B cell (primary cell): ENCODE measurements at regions not wholly inside any gene's neighbourhood (a gene's known extent, or its start where the extent isn't known, plus 50 kb on each side); places are given as distances from the start of the nearest gene placed in this dataset.

Experiments
- ATAC-seq: fragments of 200-7000 bp; cut with Tn5 transposase; one replicate; pipeline ENCODE4 v1.10.0; 2021; ENCODE audit warnings: low read depth, mild to moderate bottlenecking, moderate number of reproducible peaks, moderate library complexity
- CTCF ChIA-PET: fragments of 350-600 bp; sonication (Branson Sonifier 250); formaldehyde crosslinking; loops from one replicate; lab custom pipeline; 2021; ENCODE audit warnings: antibody characterized with exemption, inconsistent platforms; lab: Charles Lee
- POLR2A ChIA-PET: fragments of 350-600 bp; sonication (Branson Sonifier 250); formaldehyde crosslinking; loops from one replicate; lab custom pipeline; 2021; ENCODE audit warnings: antibody characterized with exemption; lab: Charles Lee
- DNase-seq: peaks from one replicate; pipeline ENCODE4 v3.0.0; 2013
- H2AFZ ChIP-seq: 2 replicates; pipeline ENCODE4 v1.6.1; 2012; ENCODE audit warnings: mild to moderate bottlenecking, low read depth, low read length; ENCODE audit not compliant: insufficient read depth, poor library complexity, severe bottlenecking
- H3K27ac ChIP-seq, 2 donors: 1 replicate in 1 of 2; 2 replicates in 1 of 2; pipeline ENCODE4 v1.5.1; 2012 to 2013; ENCODE audit warnings: low read length in 2 of 2, mild to moderate bottlenecking in 2 of 2, moderate library complexity in 1 of 2
- H3K27me3 ChIP-seq, 4 experiments: fragments of 200-600 bp in 1 of 4; sonication (generic) in 1 of 4; replicated peaks in 1 of 4; 1 replicate in 2 of 4; 2 replicates in 2 of 4; pipeline versions ENCODE4 v1.6.1 to v1.7.0; 2013 to 2016; ENCODE audit warnings: low read length in 3 of 4, mild to moderate bottlenecking in 2 of 4, mixed read lengths in 1 of 4, moderate library complexity in 1 of 4; ENCODE audit not compliant: insufficient read depth in 4 of 4, control insufficient read depth in 3 of 4; ENCODE audit errors: control extremely low read depth in 1 of 4
- H3K36me3 ChIP-seq, 2 experiments: replicated peaks in 1 of 2; 1 replicate in 1 of 2; 2 replicates in 1 of 2; pipeline versions ENCODE4 v1.6.1 to v1.7.1; 2013; ENCODE audit warnings: low read length in 1 of 2; ENCODE audit not compliant: insufficient read depth in 2 of 2, control insufficient read depth in 1 of 2; ENCODE audit errors: control extremely low read depth in 1 of 2, extremely low read depth in 1 of 2
- H3K4me1 ChIP-seq, 2 donors: fragments of 200-600 bp in 1 of 2; sonication (generic) in 1 of 2; 1 replicate in 1 of 2; 2 replicates in 1 of 2; pipeline versions ENCODE4 v1.5.1 to v1.6.1; 2013 to 2017; ENCODE audit warnings: low read length in 2 of 2; ENCODE audit not compliant: control insufficient read depth in 2 of 2, insufficient read depth in 2 of 2
- H3K4me2 ChIP-seq: replicated peaks from 2 replicates; pipeline ENCODE3; 2012; ENCODE audit warnings: mild to moderate bottlenecking, low read depth, low read length; ENCODE audit not compliant: poor library complexity, severe bottlenecking
- H3K4me3 ChIP-seq, 5 experiments: fragments of 200-600 bp in 1 of 5; sonication (generic) in 1 of 5; 1 replicate in 3 of 5; 2 replicates in 2 of 5; pipeline versions ENCODE4 v1.5.1 to v1.7.0; 2011 to 2016; ENCODE audit warnings: low read length in 4 of 5, mild to moderate bottlenecking in 4 of 5, low read depth in 2 of 5, control low read depth in 1 of 5, moderate library complexity in 1 of 5; ENCODE audit not compliant: insufficient read depth in 1 of 5; ENCODE audit errors: control extremely low read depth in 1 of 5, extremely low read depth in 1 of 5
- H3K79me2 ChIP-seq: fragments of 200-600 bp; sonication (generic); one replicate; pipeline ENCODE4 v1.6.0; 2016; ENCODE audit warnings: low read length; ENCODE audit not compliant: control insufficient read depth, insufficient read depth
- H3K9ac ChIP-seq: fragments of 200-600 bp; sonication (generic); 2 replicates; pipeline ENCODE4 v1.6.1; 2017; ENCODE audit warnings: mild to moderate bottlenecking, low read length, moderate library complexity
- H3K9me3 ChIP-seq, 3 donors: one replicate each; pipeline versions ENCODE4 v1.6.1 to v1.7.1; 2013; ENCODE audit warnings: low read length in 2 of 3; ENCODE audit not compliant: control insufficient read depth in 2 of 3, insufficient read depth in 1 of 3; ENCODE audit errors: control extremely low read depth in 1 of 3
- H4K20me1 ChIP-seq: 2 replicates; pipeline ENCODE4 v1.6.0; 2012; ENCODE audit warnings: mild to moderate bottlenecking, low read length; ENCODE audit not compliant: insufficient read depth, control insufficient read depth, poor library complexity, severe bottlenecking
- H3K27ac Mint-ChIP-seq: one replicate; pipeline ENCODE4 v1.8.0; 2021; ENCODE audit warnings: mixed read lengths
- H3K27me3 Mint-ChIP-seq: one replicate; pipeline ENCODE4 v1.8.0; 2021; ENCODE audit warnings: mixed read lengths
- H3K4me1 Mint-ChIP-seq: one replicate; pipeline ENCODE4 v1.8.0; 2021; ENCODE audit warnings: mixed read lengths
- H3K4me3 Mint-ChIP-seq: one replicate; pipeline ENCODE4 v1.8.0; 2021; ENCODE audit warnings: mixed read lengths
- H3K9me3 Mint-ChIP-seq: one replicate; pipeline ENCODE4 v1.8.0; 2022; ENCODE audit warnings: mixed read lengths; ENCODE audit not compliant: insufficient read depth
- CTCF ChIP-seq: fragments of 200-600 bp; IDR thresholded peaks from one replicate; pipeline ENCODE4 v1.8.0; 2022; ENCODE audit warnings: antibody characterized with exemption, mild to moderate bottlenecking
- EZH2 ChIP-seq: IDR thresholded peaks from 2 replicates; pipeline ENCODE4 v1.6.1; 2012; ENCODE audit warnings: borderline replicate concordance, low read depth, mild to moderate bottlenecking, moderate library complexity, low read length; ENCODE audit not compliant: insufficient read depth, poor library complexity, severe bottlenecking
- WGBS: methylation state at CpG from one replicate; pipeline ENCODE4 v1.1.5; 2013; ENCODE audit warnings: missing lambda C conversion rate; ENCODE audit not compliant: insufficient coverage; 5-methylcytosine and 5-hydroxymethylcytosine counted together
- intact Hi-C: fragments of 100-400 bp; cut with micrococcal nuclease; formaldehyde crosslinking; loops from one replicate; pipeline ENCODE4 v1.10.0; 2022

- Mint-ChIP-seq H3K27me3 (no peaks in the 10 kb centered on the region), H3K27ac (no peak overlapping the region), H3K4me1 (no peaks in the 10 kb centered on the region), H3K9me3 (peaks cover 3% of the 10 kb centered on the region), H3K4me3 (no peak overlapping the region)
- intact Hi-C loops: no loop called here
- no peaks in the 10 kb centered on the region for H3K27me3 ChIP-seq
- H3K9me3 ChIP-seq: no peaks in the 10 kb centered on the region
- no peaks in the 10 kb centered on the region for H3K79me2 ChIP-seq
- CTCF ChIA-PET: no interaction called here
- no peak overlapping the region for H3K4me3 ChIP-seq
- no peaks in the 10 kb centered on the region for H3K36me3 ChIP-seq
- no CpG with 5 or more reads among the region's 4 CpGs for WGBS
- no peak overlapping the region for H2AFZ ChIP-seq
- POLR2A ChIA-PET: no interaction called here
- H3K4me2 ChIP-seq: no peak overlapping the region
- H3K27ac ChIP-seq: no peak overlapping the region
- no peak for DNase-seq
- no peaks in the 10 kb centered on the region for H3K4me1 ChIP-seq
- ATAC-seq: no peak
- no peak overlapping the region for H3K9ac ChIP-seq
- no peaks in the 10 kb centered on the region for H4K20me1 ChIP-seq
- TF ChIP-seq CTCF (no peak), EZH2 (no peak)
Observed at GRCh38 chr5:29701600-29701999, 1491.9 kb upstream of the CDH6 start.

- Histone ChIP-seq H3K4me1 (no peaks in the 10 kb centered on the region), H2AFZ (no peak overlapping the region), H3K4me2 (no peak overlapping the region), H3K79me2 (no peaks in the 10 kb centered on the region), H3K4me3 (no peak overlapping the region), H3K27ac (no peak overlapping the region), H3K27me3 (no peaks in the 10 kb centered on the region), H3K36me3 (no peaks in the 10 kb centered on the region), H4K20me1 (no peaks in the 10 kb centered on the region), H3K9me3 (peaks cover 0 to 2% (median 0%) of the 10 kb centered on the region in 3 donors), H3K9ac (no peak overlapping the region)
- peaks cover 5% of the 10 kb centered on the region for H3K9me3 Mint-ChIP-seq
- H3K4me1 Mint-ChIP-seq: no peaks in the 10 kb centered on the region
- H3K27me3 Mint-ChIP-seq: no peaks in the 10 kb centered on the region
- CTCF ChIA-PET: no interaction called here
- ATAC-seq (no peak), DNase-seq (no peak)
- no peak overlapping the region for H3K4me3 Mint-ChIP-seq
- POLR2A ChIA-PET: no interaction called here
- 87% methylated on average over 5 of the region's 9 CpGs for WGBS
- no peak overlapping the region for H3K27ac Mint-ChIP-seq
- intact Hi-C loops: no loop called here
- TF ChIP-seq EZH2: no peak
- TF ChIP-seq CTCF: no peak
Observed at GRCh38 chr5:29697785-29698414, 1495.6 kb upstream of the CDH6 start.
